ENCODE measurements at regions not wholly inside any gene's neighbourhood (a gene's known extent, or its start where the extent isn't known, plus 50 kb on each side); places are given as distances from the start of the nearest gene placed in this dataset.

DNA sequence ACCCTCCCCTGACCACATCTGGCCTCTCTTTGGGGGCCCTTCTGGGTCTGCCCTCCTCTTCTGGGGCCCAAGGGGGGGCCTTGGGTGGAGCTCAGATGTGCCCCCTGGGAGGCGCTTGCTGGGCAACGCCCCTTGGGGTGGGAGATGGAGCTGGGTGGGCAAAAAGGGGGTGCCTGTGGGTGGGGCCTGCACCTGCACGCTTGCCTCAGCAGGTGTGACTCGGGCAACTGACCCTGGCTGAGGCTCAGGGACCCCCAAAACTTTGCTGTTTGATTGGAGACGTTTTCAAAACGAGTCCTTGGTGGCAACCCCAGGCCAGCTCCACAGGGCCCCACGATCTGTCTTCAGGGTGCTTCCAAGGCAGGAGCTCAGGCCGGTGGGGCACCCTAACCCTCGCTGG lies 105.3 kb downstream of the SIK1 start:
- no peaks in the 10 kb centered on the region for H3K79me2 ChIP-seq (ENCODE audit: control insufficient read depth in 1 of 2, insufficient read depth in 2 of 2, low read length in 2 of 2)
- POLR2A ChIA-PET (ENCODE audit: partially characterized antibody): no interaction called here
- H2BK5ac ChIP-seq (ENCODE audit: low read depth, low read length): no peak overlapping the region
- WGBS, 2 experiments (ENCODE audit: extremely low coverage in 1 of 2, insufficient coverage in 1 of 2, insufficient read length in 1 of 2, insufficient replicate concordance in 2 of 2, low coverage in 1 of 2, low lambda C conversion rate in 2 of 2, missing lambda C conversion rate in 1 of 2): 91% methylated on average over 9 of the region's 9 CpGs; no CpG with 5 or more reads in 1 of the 2 experiments
- no peak overlapping the region for H4K5ac ChIP-seq (ENCODE audit: insufficient read length, low read depth, low read length)
- no peak overlapping the region for H3K4ac ChIP-seq (replicated peaks; ENCODE audit: insufficient read length, low read depth, low read length)
- CTCF ChIA-PET (ENCODE audit: partially characterized antibody): interaction anchor here (1.1 to 1.6 kb wide), 4 partner anchors 9 to 326 kb away, joined by 3 read pairs; no protein-coding TSS in a partner anchor
- no peak overlapping the region for H2BK120ac ChIP-seq (replicated peaks; ENCODE audit: low read depth, low read length)
- H2AFZ ChIP-seq (ENCODE audit: low read length): no peak overlapping the region
- no peaks in the 10 kb centered on the region for H3K27me3 ChIP-seq (replicated peaks in 1 of 4; ENCODE audit: control insufficient read depth in 3 of 4, extremely low read depth in 1 of 4, insufficient read depth in 3 of 4, low read length in 3 of 4)
- no peak for FAIRE-seq
- peaks cover 9 to 13% of the 10 kb centered on the region in 2 experiments; a peak in 3 of 4 replicates for H3K9me3 ChIP-seq (ENCODE audit: insufficient read depth in 2 of 2, low read depth in 1 of 2, low read length in 1 of 2)
- no peak overlapping the region for H3K18ac ChIP-seq (ENCODE audit: extremely low read depth, low read length)
- H3K56ac ChIP-seq (replicated peaks; ENCODE audit: insufficient read length, low read depth, low read length): no peak overlapping the region
- H4K91ac ChIP-seq (replicated peaks; ENCODE audit: insufficient read length, low read length): no peak overlapping the region
- no peak overlapping the region for H3K14ac ChIP-seq (ENCODE audit: insufficient read length)
- H2AK5ac ChIP-seq (ENCODE audit: low read depth, low read length): no peak overlapping the region
- H2BK15ac ChIP-seq (ENCODE audit: low read length): no peak overlapping the region
- no peak overlapping the region for H2BK20ac ChIP-seq (ENCODE audit: low read length)
- TF ChIP-seq KDM1A (IDR thresholded peaks at IDR 0.05; ENCODE audit: borderline replicate concordance, low read length): no peak
- TF ChIP-seq PHF8 (conservative IDR thresholded peaks at IDR 0.05; ENCODE audit: low read depth, low read length): no peak
- no peak for TF ChIP-seq SRF (IDR thresholded peaks at IDR 0.05; ENCODE audit: low read depth, low read length)
- no peak for TF ChIP-seq CBX8 (IDR thresholded peaks at IDR 0.05; ENCODE audit: borderline replicate concordance, low read depth, low read length)
- H3K27ac ChIP-seq (ENCODE audit: low read depth, low read length): no peak overlapping the region
- H3K4me2 ChIP-seq (ENCODE audit: insufficient read depth in 1 of 2, low read depth in 2 of 2, low read length in 2 of 2): no peak overlapping the region
- no peak overlapping the region for H3K9ac ChIP-seq (replicated peaks in 1 of 4; ENCODE audit: extremely low read depth in 1 of 4, low read depth in 3 of 4, low read length in 3 of 4)
- no peaks in the 10 kb centered on the region for H3K36me3 ChIP-seq (ENCODE audit: control insufficient read depth in 2 of 4, insufficient read depth in 4 of 4, low read length in 3 of 4)
- no peak overlapping the region for H2BK12ac ChIP-seq (ENCODE audit: low read depth, low read length)
- H3K23me2 ChIP-seq (ENCODE audit: low read depth, low read length): no peaks in the 10 kb centered on the region
- H4K8ac ChIP-seq (ENCODE audit: extremely low read depth, insufficient read depth, low read length): no peak overlapping the region
- no peak for DNase-seq (ENCODE audit: low read depth in 1 of 2, low spot score in 2 of 2)
- no peaks in the 10 kb centered on the region for H3K79me1 ChIP-seq (ENCODE audit: low read depth, low read length)
- H3K4me3 ChIP-seq (ENCODE audit: extremely low read depth in 1 of 4, insufficient read depth in 2 of 4, low read depth in 3 of 4, low read length in 4 of 4): no peak overlapping the region
- H3K4me1 ChIP-seq (replicated peaks in 1 of 4; ENCODE audit: control insufficient read depth in 3 of 4, insufficient read depth in 4 of 4, low read length in 3 of 4): no peaks in the 10 kb centered on the region
- no peak overlapping the region for H3K23ac ChIP-seq (ENCODE audit: insufficient read length)
- no peaks in the 10 kb centered on the region for H4K20me1 ChIP-seq (replicated peaks in 1 of 2; ENCODE audit: control insufficient read depth in 1 of 2, insufficient read depth in 2 of 2, low read length in 2 of 2)

Data from H1 (cell line).